GM10266 (cell line): ENCODE measurements at regions not wholly inside any gene's neighbourhood (a gene's known extent, or its start where the extent isn't known, plus 50 kb on each side); places are given as distances from the start of the nearest gene placed in this dataset.

Source experiments
- DNase-seq: peaks from one replicate; pipeline ENCODE4 v3.0.0; 2012; ENCODE audit errors: extremely low spot score
- TF ChIP-seq, protein P1 (sequence below): IDR thresholded peaks from 2 replicates; pipeline ENCODE4 v1.5.1; 2012; ENCODE audit warnings: mild to moderate bottlenecking, low read depth; ENCODE audit not compliant: control insufficient read depth, insufficient read depth; ENCODE audit errors: missing control alignments

DNA sequence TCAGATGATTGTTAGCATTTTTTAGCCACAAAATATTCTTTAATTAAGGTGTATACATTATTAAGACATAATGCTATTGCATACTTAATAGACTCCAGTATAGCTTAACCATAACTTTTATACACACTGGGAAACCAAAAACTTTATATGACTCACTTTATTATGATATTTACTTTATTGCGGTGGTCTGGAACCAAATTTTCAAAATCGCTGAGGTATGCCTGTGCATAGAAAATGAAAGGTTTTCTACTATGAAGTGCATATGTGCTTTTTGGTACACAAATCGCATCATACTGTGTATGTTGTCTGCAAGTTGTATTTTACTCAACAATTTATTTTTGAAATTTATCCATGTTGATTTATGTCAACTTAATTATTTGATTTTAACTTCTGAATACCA is 875.1 kb downstream of the SLC4A3 start:
- TF ChIP-seq, protein P1, sequence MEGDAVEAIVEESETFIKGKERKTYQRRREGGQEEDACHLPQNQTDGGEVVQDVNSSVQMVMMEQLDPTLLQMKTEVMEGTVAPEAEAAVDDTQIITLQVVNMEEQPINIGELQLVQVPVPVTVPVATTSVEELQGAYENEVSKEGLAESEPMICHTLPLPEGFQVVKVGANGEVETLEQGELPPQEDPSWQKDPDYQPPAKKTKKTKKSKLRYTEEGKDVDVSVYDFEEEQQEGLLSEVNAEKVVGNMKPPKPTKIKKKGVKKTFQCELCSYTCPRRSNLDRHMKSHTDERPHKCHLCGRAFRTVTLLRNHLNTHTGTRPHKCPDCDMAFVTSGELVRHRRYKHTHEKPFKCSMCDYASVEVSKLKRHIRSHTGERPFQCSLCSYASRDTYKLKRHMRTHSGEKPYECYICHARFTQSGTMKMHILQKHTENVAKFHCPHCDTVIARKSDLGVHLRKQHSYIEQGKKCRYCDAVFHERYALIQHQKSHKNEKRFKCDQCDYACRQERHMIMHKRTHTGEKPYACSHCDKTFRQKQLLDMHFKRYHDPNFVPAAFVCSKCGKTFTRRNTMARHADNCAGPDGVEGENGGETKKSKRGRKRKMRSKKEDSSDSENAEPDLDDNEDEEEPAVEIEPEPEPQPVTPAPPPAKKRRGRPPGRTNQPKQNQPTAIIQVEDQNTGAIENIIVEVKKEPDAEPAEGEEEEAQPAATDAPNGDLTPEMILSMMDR = no peak
- no peak for DNase-seq

DNA sequence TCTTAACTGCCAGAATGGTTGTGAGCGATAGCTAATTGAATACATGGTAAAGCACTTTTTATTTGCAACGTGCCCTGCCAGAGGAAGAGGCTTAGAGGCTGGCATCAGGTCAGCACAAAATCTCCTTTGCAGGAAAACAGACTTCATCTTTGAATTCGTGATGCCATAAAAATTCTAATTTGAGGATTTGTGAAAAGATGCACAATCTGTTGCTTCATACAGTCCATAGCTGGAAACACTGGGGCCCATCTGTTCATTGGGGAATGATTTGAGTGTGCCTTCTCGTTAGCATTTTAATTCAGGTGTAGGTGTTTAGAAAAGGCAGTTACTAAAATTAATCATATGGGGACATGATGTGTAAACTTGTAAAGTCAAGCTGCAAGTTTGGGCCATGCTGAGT is 876.0 kb downstream of the SLC4A3 start:
- DNase-seq = no peak
- TF ChIP-seq, protein P1 = no peak

DNA sequence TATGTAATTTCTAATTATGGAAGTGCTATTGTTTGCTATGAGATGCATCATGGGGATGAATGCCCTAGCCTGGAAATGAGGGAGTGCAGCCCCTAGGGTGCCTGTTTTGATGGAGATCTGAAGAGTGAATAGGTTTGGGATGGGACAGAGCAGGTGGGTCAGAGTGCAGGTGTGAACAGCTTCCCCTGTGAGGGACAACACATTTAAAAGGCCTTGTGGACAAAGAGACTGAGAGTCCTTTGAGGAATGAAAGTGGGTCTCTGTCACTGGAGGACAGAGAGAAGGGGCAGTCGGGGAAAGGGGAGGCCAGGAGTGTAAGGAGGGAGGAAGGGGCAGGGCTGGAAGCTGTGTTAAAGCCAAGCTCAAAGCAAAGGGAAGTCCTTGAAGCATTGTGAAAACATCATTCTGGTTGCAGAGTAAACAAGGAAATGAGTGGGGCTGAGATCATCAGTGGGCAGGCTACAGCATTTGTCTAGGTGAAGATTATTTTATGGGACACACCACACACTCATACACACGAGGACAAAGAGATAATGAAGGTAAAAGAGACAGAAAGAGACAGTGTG is 877.6 kb downstream of the SLC4A3 start:
- DNase-seq = no peak
- TF ChIP-seq, protein P1 = no peak

DNA sequence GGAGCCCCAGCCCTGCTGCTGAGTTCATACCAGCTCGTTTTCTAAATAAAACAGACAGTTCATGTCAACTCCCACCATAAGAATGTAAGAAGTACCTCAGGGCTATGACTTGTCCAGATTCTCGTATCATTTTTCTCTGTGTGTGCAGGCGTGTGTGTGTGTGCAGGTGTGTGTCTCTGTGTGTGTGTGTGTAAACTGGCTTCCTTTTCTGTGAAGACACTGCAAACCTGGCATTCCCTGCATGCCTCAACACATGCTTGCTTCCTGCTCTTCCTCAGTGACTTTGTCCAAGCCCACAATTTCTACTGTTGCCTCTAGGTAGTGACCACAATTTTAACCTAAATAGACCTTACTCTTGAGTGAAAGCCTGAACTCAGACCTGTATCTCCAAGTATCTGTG is 879.0 kb downstream of the SLC4A3 start:
- no peak for DNase-seq
- TF ChIP-seq, protein P1 = no peak

DNA sequence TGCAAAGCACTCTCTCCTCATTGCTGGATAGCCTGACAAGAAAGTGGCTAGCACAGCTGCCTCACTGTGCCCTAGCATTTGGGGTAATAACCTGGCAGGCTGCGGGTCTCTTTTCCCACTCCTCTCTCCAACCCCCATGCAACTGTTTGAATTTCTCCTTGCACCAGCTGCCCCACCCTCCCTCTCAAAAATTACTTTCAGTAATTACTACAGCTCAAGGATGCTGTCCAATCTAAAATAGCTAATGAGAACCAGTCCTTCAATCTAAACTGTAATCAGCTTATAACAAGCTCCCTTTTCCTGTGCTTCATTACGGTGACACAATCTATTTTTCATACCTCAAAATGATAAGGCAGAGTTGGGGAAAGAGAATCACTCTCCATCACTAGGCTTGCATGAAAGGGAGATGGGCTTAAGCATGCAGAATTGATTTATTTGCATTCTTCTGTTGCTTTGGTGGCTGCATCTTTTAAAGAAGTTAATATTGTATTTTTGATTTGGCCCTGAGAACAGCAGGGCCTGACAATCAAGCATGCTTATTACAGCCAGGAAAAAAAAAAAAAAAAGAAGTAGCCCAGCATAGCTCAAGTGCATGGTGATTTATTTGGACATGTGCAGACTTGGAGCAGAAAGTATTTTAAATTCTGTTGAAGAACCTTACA is 881.8 kb downstream of the SLC4A3 start:
- TF ChIP-seq, protein P1 = no peak
- no peak for DNase-seq

DNA sequence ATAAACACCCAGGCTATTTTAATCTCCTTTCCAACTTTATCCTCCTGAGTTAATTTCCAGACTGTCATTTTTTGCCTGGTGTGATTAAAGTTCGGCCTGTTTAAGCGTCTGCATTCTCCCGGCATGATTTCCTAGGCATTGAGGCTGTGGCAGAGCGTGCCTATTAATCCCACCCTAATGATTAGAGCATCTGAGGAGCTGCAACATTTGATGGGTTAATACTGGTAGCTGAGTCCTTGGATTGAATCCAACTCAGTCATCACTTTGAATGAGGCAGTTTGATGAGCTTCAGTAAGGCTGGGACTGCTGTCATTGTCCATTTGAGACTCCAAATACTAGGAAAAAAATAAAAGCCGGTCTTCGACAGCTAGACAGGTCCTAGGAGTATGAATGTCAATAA is 882.5 kb downstream of the SLC4A3 start:
- no peak for DNase-seq
- TF ChIP-seq, protein P1 = no peak

DNA sequence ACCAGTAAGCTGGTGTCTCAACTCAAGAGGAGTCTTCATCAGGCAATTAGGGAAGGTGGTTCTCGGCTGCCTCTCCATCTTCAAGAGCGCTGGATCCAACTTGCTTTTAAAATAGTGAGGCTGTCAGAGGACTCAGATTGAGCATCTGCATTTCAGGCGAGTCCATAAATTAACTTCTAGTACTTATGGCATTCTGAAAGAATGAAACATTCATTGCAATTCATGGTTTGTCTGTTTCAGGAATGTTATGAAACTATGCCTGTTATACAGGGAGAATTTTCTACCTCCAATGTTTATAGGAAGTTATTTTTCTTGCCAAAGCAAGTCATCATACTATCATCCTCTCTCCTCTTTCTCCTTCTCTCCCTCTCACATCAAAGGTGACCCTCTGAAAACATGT is 883.2 kb downstream of the SLC4A3 start:
- TF ChIP-seq, protein P1 = no peak

More for the DNA sequence above, 883.2 kb downstream of the SLC4A3 start:
- DNase-seq = no peak
